ENCODE measurements at regions not wholly inside any gene's neighbourhood (a gene's known extent, or its start where the extent isn't known, plus 50 kb on each side); places are given as distances from the start of the nearest gene placed in this dataset.

GRCh38 chr7:80259-81067 lies 111.9 kb upstream of the FAM20C start:
- in situ Hi-C loops (cut with HindIII; ENCODE audit: low pct_unique_long_range_greater_than_20kb, low sequenced_read_pairs), result no loop called here
- DNase-seq (ENCODE audit: low read depth), result no peak

- no peak for DNase-seq (ENCODE audit: low read depth)
- in situ Hi-C loops (cut with HindIII; ENCODE audit: low pct_unique_long_range_greater_than_20kb, low sequenced_read_pairs), result no loop called here
Measured at GRCh38 chr7:81068-81925, 111.1 kb upstream of the FAM20C start.

GRCh38 chr7:81926-82756 lies 110.2 kb upstream of the FAM20C start:
- in situ Hi-C loops (cut with HindIII; ENCODE audit: low pct_unique_long_range_greater_than_20kb, low sequenced_read_pairs), result no loop called here
- DNase-seq (ENCODE audit: low read depth), result no peak

- no peak for DNase-seq (ENCODE audit: low read depth)
- in situ Hi-C loops (cut with HindIII; ENCODE audit: low pct_unique_long_range_greater_than_20kb, low sequenced_read_pairs), result no loop called here
Measured at GRCh38 chr7:82757-83155, 109.6 kb upstream of the FAM20C start.

GRCh38 chr7:83441-83840 lies 108.9 kb upstream of the FAM20C start:
- in situ Hi-C loops (cut with HindIII; ENCODE audit: low pct_unique_long_range_greater_than_20kb, low sequenced_read_pairs), result no loop called here
- no peak for DNase-seq (ENCODE audit: low read depth)

- in situ Hi-C loops (cut with HindIII; ENCODE audit: low pct_unique_long_range_greater_than_20kb, low sequenced_read_pairs), result no loop called here
- DNase-seq (ENCODE audit: low read depth), result no peak
Measured at GRCh38 chr7:83861-84632, 108.3 kb upstream of the FAM20C start.

- in situ Hi-C loops (cut with HindIII; ENCODE audit: low pct_unique_long_range_greater_than_20kb, low sequenced_read_pairs), result no loop called here
Measured at GRCh38 chr7:84633-85020, 107.7 kb upstream of the FAM20C start.

GRCh38 chr7:85074-85882 lies 107.1 kb upstream of the FAM20C start:
- DNase-seq (ENCODE audit: low read depth), result no peak
- in situ Hi-C loops (cut with HindIII; ENCODE audit: low pct_unique_long_range_greater_than_20kb, low sequenced_read_pairs), result no loop called here

More at GRCh38 chr7:84633-85020, 107.7 kb upstream of the FAM20C start:
- DNase-seq (ENCODE audit: low read depth), result no peak

GRCh38 chr7:85883-86515 lies 106.4 kb upstream of the FAM20C start:
- no peak for DNase-seq (ENCODE audit: low read depth)
- in situ Hi-C loops (cut with HindIII; ENCODE audit: low pct_unique_long_range_greater_than_20kb, low sequenced_read_pairs), result no loop called here

- in situ Hi-C loops (cut with HindIII; ENCODE audit: low pct_unique_long_range_greater_than_20kb, low sequenced_read_pairs), result no loop called here
Measured at GRCh38 chr7:86629-87028, 105.7 kb upstream of the FAM20C start.

GRCh38 chr7:87047-87446 lies 105.3 kb upstream of the FAM20C start:
- no peak for DNase-seq (ENCODE audit: low read depth)
- in situ Hi-C loops (cut with HindIII; ENCODE audit: low pct_unique_long_range_greater_than_20kb, low sequenced_read_pairs), result no loop called here

More at GRCh38 chr7:86629-87028, 105.7 kb upstream of the FAM20C start:
- no peak for DNase-seq (ENCODE audit: low read depth)

- no peak for DNase-seq (ENCODE audit: low read depth)
- in situ Hi-C loops (cut with HindIII; ENCODE audit: low pct_unique_long_range_greater_than_20kb, low sequenced_read_pairs), result no loop called here
Measured at GRCh38 chr7:87671-88070, 104.7 kb upstream of the FAM20C start.

- DNase-seq (ENCODE audit: low read depth), result no peak
- in situ Hi-C loops (cut with HindIII; ENCODE audit: low pct_unique_long_range_greater_than_20kb, low sequenced_read_pairs), result no loop called here
Measured at GRCh38 chr7:88095-88926, 104.1 kb upstream of the FAM20C start.

- in situ Hi-C loops (cut with HindIII; ENCODE audit: low pct_unique_long_range_greater_than_20kb, low sequenced_read_pairs), result no loop called here
- no peak for DNase-seq (ENCODE audit: low read depth)
Measured at GRCh38 chr7:88927-89231, 103.5 kb upstream of the FAM20C start.

- in situ Hi-C loops (cut with HindIII; ENCODE audit: low pct_unique_long_range_greater_than_20kb, low sequenced_read_pairs), result no loop called here
- DNase-seq (ENCODE audit: low read depth), result peak; percentile 32
Measured at GRCh38 chr7:89232-90019, 102.9 kb upstream of the FAM20C start.
